Common myeloid progenitor, CD34-positive (primary cell): ENCODE measurements at regions not wholly inside any gene's neighbourhood (a gene's known extent, or its start where the extent isn't known, plus 50 kb on each side); places are given as distances from the start of the nearest gene placed in this dataset.
"Not testable (repeated sequence)": the region's sequence is repeated elsewhere in the genome, so short reads cannot be mapped to it uniquely, and the experiment has no call there.

ENCODE experiments used
- CTCF ChIA-PET: fragments of 350-600 bp; sonication (Branson Sonifier 250); formaldehyde crosslinking; loops from one replicate; lab custom pipeline; 2021; ENCODE audit warnings: antibody characterized with exemption; lab: Charles Lee
- POLR2A ChIA-PET: fragments of 350-600 bp; sonication (Branson Sonifier 250); formaldehyde crosslinking; loops from one replicate; lab custom pipeline; 2021; ENCODE audit warnings: antibody characterized with exemption; lab: Charles Lee
- DNase-seq, 3 donors: peaks; one replicate each; pipeline versions ENCODE4 v3.0.0 to v3.0.0-alpha.2; 2013
- H3K27ac ChIP-seq, 2 experiments: 1 replicate in 1 of 2; 2 replicates in 1 of 2; pipeline ENCODE4 v1.7.0; 2013; ENCODE audit warnings: inconsistent platforms in 2 of 2, low read length in 2 of 2, mild to moderate bottlenecking in 2 of 2, low read depth in 1 of 2, moderate library complexity in 1 of 2; ENCODE audit not compliant: severe bottlenecking in 2 of 2, insufficient read depth in 1 of 2, poor library complexity in 1 of 2
- H3K27me3 ChIP-seq, 5 experiments: replicated peaks in 2 of 5; 1 replicate in 3 of 5; 2 replicates in 2 of 5; pipeline versions ENCODE4 v1.6.1 to v1.7.0; 2013; ENCODE audit warnings: low read length in 4 of 5, mild to moderate bottlenecking in 2 of 5, moderate library complexity in 2 of 5, inconsistent platforms in 1 of 5; ENCODE audit not compliant: insufficient read depth in 5 of 5, control insufficient read depth in 4 of 5
- H3K36me3 ChIP-seq, 4 experiments: 1 replicate in 2 of 4; 2 replicates in 2 of 4; pipeline versions ENCODE4 v1.6.1 to v1.7.0; 2013; ENCODE audit warnings: low read length in 3 of 4, control low read depth in 1 of 4, mild to moderate bottlenecking in 1 of 4; ENCODE audit not compliant: control insufficient read depth in 4 of 4, insufficient read depth in 4 of 4
- H3K4me1 ChIP-seq, 4 experiments: 1 replicate in 3 of 4; 2 replicates in 1 of 4; pipeline versions ENCODE4 v1.6.1 to v1.7.1; 2013; ENCODE audit warnings: low read length in 3 of 4, mild to moderate bottlenecking in 3 of 4, control low read depth in 1 of 4, inconsistent platforms in 1 of 4, moderate library complexity in 1 of 4; ENCODE audit not compliant: control insufficient read depth in 4 of 4, insufficient read depth in 4 of 4; ENCODE audit errors: control extremely low read depth in 1 of 4
- H3K4me3 ChIP-seq, 7 experiments: 1 replicate in 4 of 7; 2 replicates in 3 of 7; pipeline versions ENCODE4 v1.5.1 to v1.7.0; 2013; ENCODE audit warnings: mild to moderate bottlenecking in 7 of 7, low read length in 6 of 7, moderate library complexity in 6 of 7, inconsistent platforms in 2 of 7, low read depth in 2 of 7, control low read depth in 1 of 7; ENCODE audit not compliant: insufficient read depth in 4 of 7, control insufficient read depth in 1 of 7; ENCODE audit errors: extremely low read depth in 1 of 7
- H3K9me3 ChIP-seq, 5 experiments: 1 replicate in 4 of 5; 2 replicates in 1 of 5; pipeline versions ENCODE4 v1.6.1 to v1.7.1; 2013; ENCODE audit warnings: low read length in 4 of 5, mild to moderate bottlenecking in 2 of 5, inconsistent platforms in 1 of 5, low read depth in 1 of 5, moderate library complexity in 1 of 5; ENCODE audit not compliant: control insufficient read depth in 4 of 5, insufficient read depth in 2 of 5; ENCODE audit errors: control extremely low read depth in 1 of 5
- WGBS: methylation state at CpG from one replicate; pipeline ENCODE4 v1.1.5; 2013; ENCODE audit not compliant: insufficient coverage; 5-methylcytosine and 5-hydroxymethylcytosine counted together

DNA sequence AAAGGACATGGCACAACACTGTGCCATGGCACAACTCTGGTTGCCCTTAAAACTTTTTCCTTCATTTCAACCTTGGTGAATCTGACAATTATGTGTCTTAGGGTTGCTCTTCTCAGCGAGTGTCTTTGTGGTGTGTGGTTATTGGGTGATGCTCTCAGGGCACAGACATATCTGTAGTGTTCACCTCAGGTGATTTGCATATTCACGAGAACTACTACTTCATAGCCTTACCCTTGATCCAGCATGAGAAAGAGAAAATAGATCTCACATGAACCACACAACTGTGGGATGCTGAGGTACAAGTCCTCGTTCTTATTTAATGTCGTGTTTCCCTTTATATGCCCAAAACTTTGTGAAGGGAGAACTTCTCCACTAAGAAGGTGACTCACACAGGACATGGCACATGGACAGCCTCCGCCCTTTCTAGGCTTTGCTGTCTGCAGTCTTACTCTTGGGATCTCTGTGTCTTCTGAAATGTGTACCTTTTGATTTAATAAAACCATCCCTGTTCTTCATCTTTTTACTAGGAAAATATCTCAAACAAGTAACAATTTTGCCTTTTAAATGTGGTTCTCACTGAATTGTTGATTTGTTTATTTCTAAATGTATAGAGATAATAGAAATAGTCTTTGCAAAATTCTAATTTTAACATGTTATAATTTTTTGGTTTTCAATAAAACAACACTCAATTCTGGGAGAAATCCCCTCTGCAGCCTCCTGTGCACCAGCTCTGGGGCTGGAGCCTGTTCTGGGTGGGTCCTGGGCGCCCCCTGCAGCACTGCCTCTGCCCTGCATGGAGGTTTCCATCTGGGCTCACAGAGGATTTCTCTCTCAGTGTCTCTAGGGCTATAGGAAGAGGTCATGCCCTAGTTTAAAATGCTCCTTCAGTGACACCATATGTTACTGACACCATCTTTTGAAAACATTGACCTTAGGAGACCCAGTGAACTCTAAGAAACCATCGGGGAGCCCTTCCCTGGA lies 651.2 kb downstream of the TMEM121 start:
- DNase-seq, H3K4me3 ChIP-seq, H3K4me1 ChIP-seq, POLR2A ChIA-PET, H3K36me3 ChIP-seq, H3K9me3 ChIP-seq, H3K27ac ChIP-seq: not testable (repeated sequence)
- CTCF ChIA-PET, result interaction anchor here (1.0 kb wide), 1 partner anchor 8 kb away, joined by 3 read pairs; no protein-coding TSS in a partner anchor
- WGBS, result 63% methylated on average over 3 of the region's 7 CpGs
- peaks cover 0 to 12% (median 0%) of the 10 kb centered on the region in 5 experiments for H3K27me3 ChIP-seq

GRCh38 chr14:106179761-106180160 lies 653.4 kb downstream of the TMEM121 start:
- Histone ChIP-seq H3K27me3 (peaks cover 0 to 7% (median 0%) of the 10 kb centered on the region in 5 experiments), H3K36me3 (no peaks in the 10 kb centered on the region), H3K9me3 (no peaks in the 10 kb centered on the region), H3K4me3 (no peak overlapping the region), H3K4me1 (peaks cover 0 to 6% (median 2%) of the 10 kb centered on the region in 4 experiments), H3K27ac (no peak overlapping the region)
- DNase-seq, result peak; percentile 40 to 81 (median 59)
- ChIA-PET POLR2A (no interaction called here), CTCF (interaction anchor here (1.0 kb wide), 1 partner anchor 77 kb away, joined by 5 read pairs; no protein-coding TSS in a partner anchor)
- WGBS, result 54% methylated on average over 1 of the region's 2 CpGs

- not testable (repeated sequence) for H3K27ac ChIP-seq, H3K27me3 ChIP-seq, H3K36me3 ChIP-seq, H3K4me3 ChIP-seq, H3K9me3 ChIP-seq
- WGBS, result 26% methylated on average over 8 of the region's 8 CpGs
- CTCF ChIA-PET, result interaction anchor here (1.0 to 1.6 kb wide), 9 partner anchors 14 to 93 kb away, joined by 3 to 5 read pairs (median 4); no protein-coding TSS in a partner anchor
- H3K4me1 ChIP-seq, result peaks cover 0 to 19% (median 9%) of the 10 kb centered on the region in 4 experiments
- POLR2A ChIA-PET, result interaction anchor here (0.8 kb wide), 1 partner anchor 33 kb away, joined by 3 read pairs; no protein-coding TSS in a partner anchor
- peak; percentile 56 to 99 (median 94) for DNase-seq
These were observed 658.4 kb downstream of the TMEM121 start for GRCh38 chr14:106184771-106185170.

GRCh38 chr14:106185174-106185836 lies 658.9 kb downstream of the TMEM121 start:
- peaks cover 0 to 19% (median 9%) of the 10 kb centered on the region in 4 experiments for H3K4me1 ChIP-seq
- not testable (repeated sequence) for H3K27me3 ChIP-seq, H3K4me3 ChIP-seq, DNase-seq, H3K9me3 ChIP-seq, H3K36me3 ChIP-seq, H3K27ac ChIP-seq
- 92% methylated on average over 6 of the region's 6 CpGs for WGBS
- ChIA-PET POLR2A (interaction anchor here (0.8 kb wide), 1 partner anchor 32 kb away, joined by 3 read pairs; no protein-coding TSS in a partner anchor), CTCF (interaction anchor here (1.0 to 1.6 kb wide), 9 partner anchors 13 to 93 kb away, joined by 3 to 5 read pairs (median 4); no protein-coding TSS in a partner anchor)

GRCh38 chr14:106185837-106186233 lies 659.5 kb downstream of the TMEM121 start:
- Histone ChIP-seq H3K4me3 (no peak overlapping the region), H3K4me1 (peaks cover 0 to 19% (median 9%) of the 10 kb centered on the region in 4 experiments), H3K27ac (no peak overlapping the region), H3K27me3 (peaks cover 0 to 6% (median 3%) of the 10 kb centered on the region in 5 experiments), H3K36me3 (no peaks in the 10 kb centered on the region), H3K9me3 (no peaks in the 10 kb centered on the region)
- 28% methylated on average over 2 of the region's 4 CpGs for WGBS
- ChIA-PET CTCF (interaction anchor here (1.3 to 1.6 kb wide), 4 partner anchors 23 to 92 kb away, joined by 4 to 5 read pairs (median 4); no protein-coding TSS in a partner anchor), POLR2A (no interaction called here)
- DNase-seq, result peak; percentile 47 to 82 (median 78)

- no peak overlapping the region for H3K27ac ChIP-seq
- no peak for DNase-seq
- 88% methylated on average over 2 of the region's 3 CpGs for WGBS
- peaks cover 0 to 19% (median 9%) of the 10 kb centered on the region in 4 experiments for H3K4me1 ChIP-seq
- H3K27me3 ChIP-seq, result peaks cover 0 to 6% (median 3%) of the 10 kb centered on the region in 5 experiments
- POLR2A ChIA-PET, result no interaction called here
- no peaks in the 10 kb centered on the region for H3K36me3 ChIP-seq
- no peak overlapping the region for H3K4me3 ChIP-seq
- CTCF ChIA-PET, result interaction anchor here (0.7 to 1.8 kb wide), 4 partner anchors 11 to 60 kb away, joined by 3 to 5 read pairs (median 4); no protein-coding TSS in a partner anchor
- H3K9me3 ChIP-seq, result no peaks in the 10 kb centered on the region
These were observed 660.8 kb downstream of the TMEM121 start for GRCh38 chr14:106187216-106187615.
